Central memory CD8-positive, alpha-beta T cell (primary cell): ENCODE measurements at regions not wholly inside any gene's neighbourhood (a gene's known extent, or its start where the extent isn't known, plus 50 kb on each side); places are given as distances from the start of the nearest gene placed in this dataset.
"Not testable (repeated sequence)": the region's sequence is repeated elsewhere in the genome, so short reads cannot be mapped to it uniquely, and the experiment has no call there.

Experiments used
- ATAC-seq: fragments of 150-1000 bp; cut with Tn5 transposase; replicated peaks from 2 replicates; pipeline ENCODE4 v1.10.0; 2022; ENCODE audit warnings: mild to moderate bottlenecking, moderate FRiP score, moderate number of reproducible peaks; ENCODE audit not compliant: poor library complexity, severe bottlenecking; ENCODE audit errors: extremely low read depth
- DNase-seq, 2 donors: peaks; one replicate each; pipeline ENCODE4 v3.0.0; 2021; ENCODE audit warnings: low spot score in 2 of 2
- H3K27ac Mint-ChIP-seq: one replicate; pipeline ENCODE4 v1.8.0; 2022; ENCODE audit warnings: low read depth, mild to moderate bottlenecking, moderate library complexity, mixed read lengths
- H3K27me3 Mint-ChIP-seq: one replicate; pipeline ENCODE4 v1.8.0; 2022; ENCODE audit warnings: mixed read lengths
- H3K36me3 Mint-ChIP-seq: one replicate; pipeline ENCODE4 v1.8.0; 2022; ENCODE audit warnings: mild to moderate bottlenecking, moderate library complexity, mixed read lengths; ENCODE audit not compliant: insufficient read depth
- H3K4me1 Mint-ChIP-seq: one replicate; pipeline ENCODE4 v1.8.0; 2022; ENCODE audit warnings: mixed read lengths
- H3K4me3 Mint-ChIP-seq: one replicate; pipeline ENCODE4 v1.8.0; 2022; ENCODE audit warnings: mild to moderate bottlenecking, moderate library complexity, mixed read lengths
- H3K9me3 Mint-ChIP-seq: one replicate; pipeline ENCODE4 v1.8.0; 2022; ENCODE audit warnings: mixed read lengths

GRCh38 chr2:16086136-16086535, 145.8 kb downstream of the MYCN start:
- H3K4me3 Mint-ChIP-seq, ATAC-seq, H3K27ac Mint-ChIP-seq, H3K4me1 Mint-ChIP-seq, H3K36me3 Mint-ChIP-seq, H3K9me3 Mint-ChIP-seq, H3K27me3 Mint-ChIP-seq, DNase-seq: not testable (repeated sequence)

- H3K27ac Mint-ChIP-seq = no peak overlapping the region
- no peaks in the 10 kb centered on the region for H3K27me3 Mint-ChIP-seq
- H3K36me3 Mint-ChIP-seq = no peaks in the 10 kb centered on the region
- H3K4me3 Mint-ChIP-seq = no peak overlapping the region
- H3K4me1 Mint-ChIP-seq = no peaks in the 10 kb centered on the region
- H3K9me3 Mint-ChIP-seq = no peaks in the 10 kb centered on the region
- no peak for ATAC-seq
- DNase-seq = no peak
Observed at GRCh38 chr2:16085073-16085472, 144.7 kb downstream of the MYCN start.

DNA sequence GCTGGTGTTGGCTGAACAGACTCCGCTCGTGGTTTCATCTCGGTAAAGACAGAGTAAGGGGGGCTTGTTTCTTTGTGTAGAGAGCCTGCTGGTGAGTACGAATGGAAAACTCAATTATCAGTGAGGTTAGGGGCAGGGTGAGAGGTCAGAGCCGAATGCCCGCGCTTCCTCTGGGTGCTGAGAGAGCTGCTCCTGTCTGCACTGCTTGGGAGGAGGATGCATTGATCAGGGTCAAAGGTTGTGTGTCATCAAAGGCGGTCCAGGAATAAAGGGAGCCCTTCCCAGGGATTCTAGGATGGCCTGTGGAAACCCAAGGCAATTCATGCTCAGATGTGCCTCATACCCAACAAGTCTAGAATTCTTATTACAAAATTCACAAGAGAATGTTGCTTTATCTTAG, 143.9 kb downstream of the MYCN start:
- Mint-ChIP-seq H3K9me3 (no peaks in the 10 kb centered on the region), H3K36me3 (no peaks in the 10 kb centered on the region), H3K4me1 (no peaks in the 10 kb centered on the region), H3K4me3 (no peak overlapping the region), H3K27me3 (no peaks in the 10 kb centered on the region), H3K27ac (no peak overlapping the region)
- no peak for DNase-seq
- no peak for ATAC-seq

GRCh38 chr2:16082276-16082675, 141.9 kb downstream of the MYCN start:
- ATAC-seq = no peak
- Mint-ChIP-seq H3K27ac (no peak overlapping the region), H3K27me3 (no peaks in the 10 kb centered on the region), H3K4me1 (no peaks in the 10 kb centered on the region), H3K4me3 (no peak overlapping the region), H3K9me3 (no peaks in the 10 kb centered on the region), H3K36me3 (no peaks in the 10 kb centered on the region)
- no peak for DNase-seq

DNA sequence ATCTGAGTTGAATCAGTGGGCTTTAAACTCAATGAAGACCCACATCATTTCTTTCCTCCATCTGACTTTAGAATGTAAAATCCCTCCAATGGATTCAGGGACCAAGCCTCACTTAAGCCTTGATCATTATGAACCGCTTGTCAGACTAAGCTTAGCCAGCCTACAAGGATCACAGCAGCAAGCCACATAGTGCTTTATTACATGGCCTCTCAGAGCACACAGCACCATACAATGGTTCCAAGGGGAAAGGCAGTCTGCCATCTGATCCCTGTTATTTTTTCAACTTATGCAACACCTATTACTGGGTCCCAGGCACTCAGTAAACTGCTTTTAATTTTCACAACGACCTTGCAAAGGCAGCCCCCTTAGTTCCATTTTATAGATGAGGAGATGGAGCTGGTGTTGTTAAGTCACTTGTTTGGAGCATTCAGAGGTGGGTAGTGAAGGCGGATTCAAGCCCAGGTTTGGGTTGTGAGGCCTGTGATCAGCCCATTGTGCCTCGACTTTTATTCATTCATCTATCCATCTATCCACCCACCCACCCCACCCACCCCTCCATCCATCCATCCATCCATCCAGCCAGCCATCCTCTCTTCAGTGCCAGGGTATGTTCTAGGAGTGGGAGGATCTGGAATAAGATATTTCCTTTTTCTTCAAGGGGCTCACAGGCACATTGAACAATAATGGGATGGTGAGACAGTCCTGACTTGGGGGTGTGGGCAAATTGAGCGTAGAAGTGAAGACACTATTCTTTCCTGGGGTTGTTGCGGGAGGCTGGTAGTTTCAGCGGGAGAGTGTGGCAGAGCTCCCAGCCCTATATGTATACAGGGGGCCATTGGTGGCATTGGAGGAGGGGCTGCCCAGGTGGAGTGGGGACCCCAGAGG, 141.2 kb downstream of the MYCN start:
- Mint-ChIP-seq H3K36me3 (no peaks in the 10 kb centered on the region), H3K4me3 (no peak overlapping the region), H3K27me3 (no peaks in the 10 kb centered on the region), H3K4me1 (no peaks in the 10 kb centered on the region), H3K27ac (no peak overlapping the region), H3K9me3 (no peaks in the 10 kb centered on the region)
- no peak for ATAC-seq
- no peak for DNase-seq

- H3K9me3 Mint-ChIP-seq = no peaks in the 10 kb centered on the region
- no peaks in the 10 kb centered on the region for H3K4me1 Mint-ChIP-seq
- H3K36me3 Mint-ChIP-seq = no peaks in the 10 kb centered on the region
- ATAC-seq (no peak), DNase-seq (no peak)
- H3K27ac Mint-ChIP-seq = no peak overlapping the region
- no peaks in the 10 kb centered on the region for H3K27me3 Mint-ChIP-seq
- no peak overlapping the region for H3K4me3 Mint-ChIP-seq
Observed at GRCh38 chr2:16080516-16080915, 140.2 kb downstream of the MYCN start.

DNA sequence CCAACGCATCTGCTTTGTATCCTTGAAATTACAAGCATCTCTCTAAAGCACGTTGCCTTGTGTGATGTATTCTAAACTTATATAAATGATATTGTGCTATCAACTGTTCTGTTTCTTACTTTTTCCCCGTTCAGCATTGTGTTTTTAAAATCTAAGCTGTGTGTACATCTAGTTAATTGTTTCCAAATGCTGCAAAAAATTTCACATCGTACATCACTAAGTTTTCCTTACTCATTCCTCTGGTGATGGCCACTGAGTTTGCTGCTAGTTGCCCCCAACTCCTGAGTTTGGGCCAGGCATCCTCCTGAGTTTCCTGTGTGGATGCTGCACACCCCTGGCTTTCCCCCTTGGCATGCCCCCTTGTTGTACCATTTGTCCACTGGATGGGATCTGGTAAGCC, 139.7 kb downstream of the MYCN start:
- no peaks in the 10 kb centered on the region for H3K4me1 Mint-ChIP-seq
- no peaks in the 10 kb centered on the region for H3K9me3 Mint-ChIP-seq
- H3K4me3 Mint-ChIP-seq = no peak overlapping the region
- no peaks in the 10 kb centered on the region for H3K27me3 Mint-ChIP-seq
- no peak for ATAC-seq
- H3K36me3 Mint-ChIP-seq = no peaks in the 10 kb centered on the region
- no peak for DNase-seq
- H3K27ac Mint-ChIP-seq = no peak overlapping the region

DNA sequence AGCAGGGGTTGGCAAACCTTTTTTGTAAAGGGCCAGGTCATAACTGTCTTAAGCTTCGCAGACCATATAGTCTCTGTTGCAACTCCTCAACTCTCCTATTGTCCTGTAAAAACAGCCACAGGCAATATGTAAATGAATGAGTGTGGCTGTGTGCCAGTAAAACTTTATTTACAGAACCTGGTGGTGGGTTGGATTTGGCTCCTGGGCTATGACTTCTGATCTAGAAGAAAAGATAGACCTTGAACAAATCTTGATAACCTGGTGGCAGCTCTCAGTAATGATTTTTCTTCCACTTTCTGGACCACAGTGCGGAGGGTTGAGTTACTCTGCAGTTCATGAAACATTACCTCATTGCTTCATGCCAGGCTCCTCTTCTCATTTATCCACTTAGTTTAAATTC, 139.3 kb downstream of the MYCN start:
- DNase-seq (no peak), ATAC-seq (no peak)
- Mint-ChIP-seq H3K27ac (no peak overlapping the region), H3K9me3 (no peaks in the 10 kb centered on the region), H3K4me3 (no peak overlapping the region), H3K27me3 (no peaks in the 10 kb centered on the region), H3K4me1 (no peaks in the 10 kb centered on the region), H3K36me3 (no peaks in the 10 kb centered on the region)

GRCh38 chr2:16077601-16078000, 137.3 kb downstream of the MYCN start:
- H3K4me3 Mint-ChIP-seq = no peak overlapping the region
- no peak overlapping the region for H3K27ac Mint-ChIP-seq
- H3K9me3 Mint-ChIP-seq = peaks cover 3% of the 10 kb centered on the region
- DNase-seq (no peak), ATAC-seq (no peak)
- peaks cover 2% of the 10 kb centered on the region for H3K27me3 Mint-ChIP-seq
- no peaks in the 10 kb centered on the region for H3K36me3 Mint-ChIP-seq
- no peaks in the 10 kb centered on the region for H3K4me1 Mint-ChIP-seq

GRCh38 chr2:16076911-16077310, 136.6 kb downstream of the MYCN start:
- no peak for DNase-seq
- Mint-ChIP-seq H3K9me3 (peaks cover 6% of the 10 kb centered on the region), H3K36me3 (no peaks in the 10 kb centered on the region), H3K27ac (no peak overlapping the region), H3K4me1 (no peaks in the 10 kb centered on the region), H3K27me3 (peaks cover 6% of the 10 kb centered on the region), H3K4me3 (no peak overlapping the region)
- no peak for ATAC-seq

- Mint-ChIP-seq H3K36me3 (no peaks in the 10 kb centered on the region), H3K4me1 (no peaks in the 10 kb centered on the region), H3K27me3 (peaks cover 6% of the 10 kb centered on the region), H3K9me3 (peaks cover 6% of the 10 kb centered on the region), H3K27ac (no peak overlapping the region), H3K4me3 (no peak overlapping the region)
- ATAC-seq = no peak
- no peak for DNase-seq
Observed at GRCh38 chr2:16075045-16076012, 135.0 kb downstream of the MYCN start.

GRCh38 chr2:16073921-16074425, 133.6 kb downstream of the MYCN start:
- ATAC-seq = no peak
- peaks cover 6% of the 10 kb centered on the region for H3K9me3 Mint-ChIP-seq

More at GRCh38 chr2:16073921-16074425, 133.6 kb downstream of the MYCN start:
- Mint-ChIP-seq H3K27me3 (peaks cover 6% of the 10 kb centered on the region), H3K4me1 (no peaks in the 10 kb centered on the region), H3K36me3 (no peaks in the 10 kb centered on the region), H3K27ac (no peak overlapping the region), H3K4me3 (no peak overlapping the region)
- DNase-seq = no peak
